ENCODE measurements at regions not wholly inside any gene's neighbourhood (a gene's known extent, or its start where the extent isn't known, plus 50 kb on each side); places are given as distances from the start of the nearest gene placed in this dataset.

- no peak for TF ChIP-seq ZNF317 (CRISPR knock-in tag; IDR thresholded peaks at IDR 0.05; ENCODE audit: borderline replicate concordance, low read depth)
- TF ChIP-seq KAT7 (CRISPR knock-in tag; IDR thresholded peaks at IDR 0.05; ENCODE audit: borderline replicate concordance): no peak
- no peak for TF ChIP-seq CTCF (IDR thresholded peaks at IDR 0.05)
- no peak for TF ChIP-seq ZNF423 (CRISPR knock-in tag; IDR thresholded peaks at IDR 0.05)
- TF ChIP-seq, protein P1, sequence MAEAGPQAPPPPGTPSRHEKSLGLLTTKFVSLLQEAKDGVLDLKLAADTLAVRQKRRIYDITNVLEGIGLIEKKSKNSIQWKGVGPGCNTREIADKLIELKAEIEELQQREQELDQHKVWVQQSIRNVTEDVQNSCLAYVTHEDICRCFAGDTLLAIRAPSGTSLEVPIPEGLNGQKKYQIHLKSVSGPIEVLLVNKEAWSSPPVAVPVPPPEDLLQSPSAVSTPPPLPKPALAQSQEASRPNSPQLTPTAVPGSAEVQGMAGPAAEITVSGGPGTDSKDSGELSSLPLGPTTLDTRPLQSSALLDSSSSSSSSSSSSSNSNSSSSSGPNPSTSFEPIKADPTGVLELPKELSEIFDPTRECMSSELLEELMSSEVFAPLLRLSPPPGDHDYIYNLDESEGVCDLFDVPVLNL (CRISPR knock-in tag; IDR thresholded peaks at IDR 0.05; ENCODE audit: borderline replicate concordance, low read depth): no peak
- no peak for TF ChIP-seq ETV6 (CRISPR knock-in tag; IDR thresholded peaks at IDR 0.05)
- TF ChIP-seq, protein P2, sequence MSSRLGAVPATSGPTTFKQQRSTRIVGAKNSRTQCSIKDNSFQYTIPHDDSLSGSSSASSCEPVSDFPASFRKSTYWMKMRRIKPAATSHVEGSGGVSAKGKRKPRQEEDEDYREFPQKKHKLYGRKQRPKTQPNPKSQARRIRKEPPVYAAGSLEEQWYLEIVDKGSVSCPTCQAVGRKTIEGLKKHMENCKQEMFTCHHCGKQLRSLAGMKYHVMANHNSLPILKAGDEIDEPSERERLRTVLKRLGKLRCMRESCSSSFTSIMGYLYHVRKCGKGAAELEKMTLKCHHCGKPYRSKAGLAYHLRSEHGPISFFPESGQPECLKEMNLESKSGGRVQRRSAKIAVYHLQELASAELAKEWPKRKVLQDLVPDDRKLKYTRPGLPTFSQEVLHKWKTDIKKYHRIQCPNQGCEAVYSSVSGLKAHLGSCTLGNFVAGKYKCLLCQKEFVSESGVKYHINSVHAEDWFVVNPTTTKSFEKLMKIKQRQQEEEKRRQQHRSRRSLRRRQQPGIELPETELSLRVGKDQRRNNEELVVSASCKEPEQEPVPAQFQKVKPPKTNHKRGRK (CRISPR knock-in tag; IDR thresholded peaks at IDR 0.05; ENCODE audit: borderline replicate concordance): no peak
- no peak for TF ChIP-seq NR1H2 (CRISPR knock-in tag; IDR thresholded peaks at IDR 0.05)
- no peak for TF ChIP-seq JUN (CRISPR knock-in tag; IDR thresholded peaks at IDR 0.05)
Observed at GRCh38 chr2:156700681-156701080, 264.5 kb downstream of the GPD2 start.
